ENCODE measurements at regions not wholly inside any gene's neighbourhood (a gene's known extent, or its start where the extent isn't known, plus 50 kb on each side); places are given as distances from the start of the nearest gene placed in this dataset.

DNA sequence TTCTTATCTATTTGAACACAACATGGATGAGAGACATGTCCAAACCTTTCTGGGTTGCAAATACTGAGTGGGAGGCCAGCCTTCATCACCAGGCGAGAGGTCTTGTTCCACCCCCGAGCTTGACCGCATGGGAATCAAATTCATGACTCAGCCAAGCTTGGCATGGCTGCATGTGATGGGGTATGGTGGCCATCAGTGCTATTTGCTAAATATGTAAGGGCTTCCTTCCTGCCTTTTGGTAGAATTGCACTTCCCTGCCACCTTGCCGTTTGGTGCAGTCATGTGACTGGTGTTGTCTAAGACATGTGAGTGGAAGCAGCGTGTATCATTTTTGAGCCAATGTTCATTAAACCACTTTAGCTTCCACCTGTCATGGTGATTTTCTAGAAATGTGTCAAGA is 508.9 kb upstream of the SULF2 start (continued):
- TF ChIP-seq ZBTB40 (IDR thresholded peaks at IDR 0.05; ENCODE audit: borderline replicate concordance): no peak
- TF ChIP-seq HDGF (IDR thresholded peaks at IDR 0.05): no peak
- no peak for TF ChIP-seq IRF4 (IDR thresholded peaks at IDR 0.05; ENCODE audit: low read depth, low read length)
- TF ChIP-seq CBFB (IDR thresholded peaks at IDR 0.05; ENCODE audit: low read depth): no peak
- TF ChIP-seq EGR1 (IDR thresholded peaks at IDR 0.05; ENCODE audit: borderline replicate concordance in 1 of 2, low read depth in 2 of 2, low read length in 2 of 2): no peak
- no peak for TF ChIP-seq RFX5 (IDR thresholded peaks at IDR 0.05; ENCODE audit: low read depth, low read length)

- in situ Hi-C loops (cut with MboI): no loop called here
- Histone ChIP-seq H3K9ac (ENCODE audit: control insufficient read depth, insufficient read depth, low read length) (no peak overlapping the region), H3K79me2 (ENCODE audit: control insufficient read depth, insufficient read depth, low read length) (no peaks in the 10 kb centered on the region), H3K4me1 (ENCODE audit: control insufficient read depth, insufficient read depth, low read length) (no peaks in the 10 kb centered on the region), H3K27me3 (replicated peaks in 1 of 2; ENCODE audit: control insufficient read depth in 2 of 2, insufficient read depth in 2 of 2, low read length in 1 of 2) (peaks cover 0 to 2% of the 10 kb centered on the region in 2 experiments; a peak in 1 of 4 replicates), H2AFZ (ENCODE audit: control insufficient read depth, low read depth, low read length) (no peak overlapping the region), H4K20me1 (ENCODE audit: control insufficient read depth, insufficient read depth) (no peaks in the 10 kb centered on the region), H3K9me3 (replicated peaks; ENCODE audit: control insufficient read depth, insufficient read depth, low read length) (no peaks in the 10 kb centered on the region), H3K36me3 (ENCODE audit: control insufficient read depth in 2 of 2, insufficient read depth in 2 of 2, low read length in 1 of 2) (no peaks in the 10 kb centered on the region), H3K4me2 (ENCODE audit: control insufficient read depth, insufficient read depth) (no peak overlapping the region), H3K4me3 (no peak overlapping the region), H3K27ac (ENCODE audit: control insufficient read depth, insufficient read depth) (no peak overlapping the region)
- ATAC-seq (no peak), FAIRE-seq (no peak), DNase-seq (ENCODE audit: low read depth, low spot score) (no peak)
- CTCF ChIA-PET: no interaction called here
- POLR2A ChIA-PET: no interaction called here
- TF ChIP-seq, protein P1, sequence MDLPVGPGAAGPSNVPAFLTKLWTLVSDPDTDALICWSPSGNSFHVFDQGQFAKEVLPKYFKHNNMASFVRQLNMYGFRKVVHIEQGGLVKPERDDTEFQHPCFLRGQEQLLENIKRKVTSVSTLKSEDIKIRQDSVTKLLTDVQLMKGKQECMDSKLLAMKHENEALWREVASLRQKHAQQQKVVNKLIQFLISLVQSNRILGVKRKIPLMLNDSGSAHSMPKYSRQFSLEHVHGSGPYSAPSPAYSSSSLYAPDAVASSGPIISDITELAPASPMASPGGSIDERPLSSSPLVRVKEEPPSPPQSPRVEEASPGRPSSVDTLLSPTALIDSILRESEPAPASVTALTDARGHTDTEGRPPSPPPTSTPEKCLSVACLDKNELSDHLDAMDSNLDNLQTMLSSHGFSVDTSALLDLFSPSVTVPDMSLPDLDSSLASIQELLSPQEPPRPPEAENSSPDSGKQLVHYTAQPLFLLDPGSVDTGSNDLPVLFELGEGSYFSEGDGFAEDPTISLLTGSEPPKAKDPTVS (IDR thresholded peaks at IDR 0.05; ENCODE audit: low read depth, low read length): no peak
- no peak for TF ChIP-seq MYB (IDR thresholded peaks at IDR 0.05; ENCODE audit: borderline replicate concordance, low read depth, low read length)
- TF ChIP-seq YBX1 (IDR thresholded peaks at IDR 0.05): no peak
- no peak for TF ChIP-seq RELB (IDR thresholded peaks at IDR 0.05; ENCODE audit: low read depth)
- TF ChIP-seq ZNF274 (IDR thresholded peaks at IDR 0.05; ENCODE audit: insufficient read depth, insufficient read length): no peak
- TF ChIP-seq NFYA (IDR thresholded peaks at IDR 0.05; ENCODE audit: borderline replicate concordance, low read depth, low read length): no peak
- TF ChIP-seq NRF1 (conservative IDR thresholded peaks at IDR 0.05; ENCODE audit: low read depth, low read length): no peak
- no peak for TF ChIP-seq JUND (IDR thresholded peaks at IDR 0.05; ENCODE audit: low read depth, low read length)
- SMC1A ChIA-PET (ENCODE audit: uncharacterized antibody, unreplicated experiment): interaction anchor here (1.4 kb wide), 1 partner anchor 11 kb away, joined by 4 read pairs; no protein-coding TSS in a partner anchor
- 39% methylated on average over 4 of the region's 4 CpGs for WGBS (ENCODE audit: insufficient coverage, insufficient replicate concordance, low lambda C conversion rate, missing lambda C conversion rate)
- RAD21 ChIA-PET (ENCODE audit: unreplicated experiment): no interaction called here
- intact Hi-C loops (cut with micrococcal nuclease; ENCODE audit: unreplicated experiment): no loop called here
- BruUV-seq (replicated peaks): no TSS peak
Measured at GRCh38 chr20:48293671-48294070, 508.4 kb upstream of the SULF2 start.
